CD4-positive, alpha-beta T cell treated with Interleukin-4 for 1 hour (primary cell): ENCODE measurements at regions not wholly inside any gene's neighbourhood (a gene's known extent, or its start where the extent isn't known, plus 50 kb on each side); places are given as distances from the start of the nearest gene placed in this dataset.
"Not testable (repeated sequence)": the region's sequence is repeated elsewhere in the genome, so short reads cannot be mapped to it uniquely, and the experiment has no call there.

Experiments
- DNase-seq, 2 donors: peaks; one replicate each; pipeline ENCODE4 v3.0.0-alpha.2; 2020 to 2022

- DNase-seq, result no peak
These were observed 95.2 kb upstream of the UBE2E1 start for GRCh38 chr3:23710555-23710954.

GRCh38 chr3:23711916-23712494 lies 93.8 kb upstream of the UBE2E1 start:
- DNase-seq, result no peak

GRCh38 chr3:23712656-23713559 lies 92.8 kb upstream of the UBE2E1 start:
- no peak for DNase-seq

GRCh38 chr3:23713641-23714040 lies 92.1 kb upstream of the UBE2E1 start:
- DNase-seq, result no peak

- no peak for DNase-seq
These were observed 85.7 kb upstream of the UBE2E1 start for GRCh38 chr3:23720059-23720458.

- DNase-seq, result no peak
These were observed 84.9 kb upstream of the UBE2E1 start for GRCh38 chr3:23720885-23721284.

GRCh38 chr3:23723141-23723540 lies 82.6 kb upstream of the UBE2E1 start:
- no peak for DNase-seq

GRCh38 chr3:23723930-23724329 lies 81.8 kb upstream of the UBE2E1 start:
- DNase-seq, result no peak

- no peak for DNase-seq
These were observed 78.8 kb upstream of the UBE2E1 start for GRCh38 chr3:23726811-23727548.

- no peak for DNase-seq
These were observed 77.1 kb upstream of the UBE2E1 start for GRCh38 chr3:23728601-23729117.

- DNase-seq, result not testable (repeated sequence)
These were observed 76.4 kb upstream of the UBE2E1 start for GRCh38 chr3:23729362-23729761.

- DNase-seq, result no peak
These were observed 71.3 kb upstream of the UBE2E1 start for GRCh38 chr3:23734481-23734880.

GRCh38 chr3:23735062-23735461 lies 70.7 kb upstream of the UBE2E1 start:
- no peak for DNase-seq

- DNase-seq, result no peak
These were observed 70.0 kb upstream of the UBE2E1 start for GRCh38 chr3:23735535-23736326.

GRCh38 chr3:23738944-23739343 lies 66.8 kb upstream of the UBE2E1 start:
- DNase-seq, result no peak

GRCh38 chr3:23739536-23739935 lies 66.2 kb upstream of the UBE2E1 start:
- no peak for DNase-seq

- peak in 1 of 2 donors; percentile 26 for DNase-seq
These were observed 65.2 kb upstream of the UBE2E1 start for GRCh38 chr3:23740517-23740965.

GRCh38 chr3:23741036-23741706 lies 64.6 kb upstream of the UBE2E1 start:
- no peak for DNase-seq

- DNase-seq, result no peak
These were observed 62.5 kb upstream of the UBE2E1 start for GRCh38 chr3:23743141-23743784.

- no peak for DNase-seq
These were observed 59.3 kb upstream of the UBE2E1 start for GRCh38 chr3:23746441-23746840.

GRCh38 chr3:23747841-23748240 lies 57.9 kb upstream of the UBE2E1 start:
- no peak for DNase-seq
